Right atrium auricular region (tissue), 2 donors: ENCODE measurements at regions not wholly inside any gene's neighbourhood (a gene's known extent, or its start where the extent isn't known, plus 50 kb on each side); places are given as distances from the start of the nearest gene placed in this dataset.

Experiments
- DNase-seq: peaks from one replicate; pipeline ENCODE4 v3.0.0-alpha.2; 2019; ENCODE audit warnings: low spot score
- H3K27ac ChIP-seq, 2 donors: fragments of 200-600 bp; sonication (generic); 1 replicate in 1 of 2; 2 replicates in 1 of 2; pipeline ENCODE4 v1.5.1; 2016 to 2019
- H3K27me3 ChIP-seq, 2 donors: fragments of 200-600 bp; sonication (generic); one replicate each; pipeline versions ENCODE4 v1.5.1 to v1.6.0; 2017 to 2019
- H3K36me3 ChIP-seq: fragments of 200-600 bp; sonication (generic); one replicate; pipeline ENCODE4 v1.5.1; 2016
- H3K4me1 ChIP-seq, 2 donors: fragments of 200-600 bp; sonication (generic); one replicate each; pipeline versions ENCODE4 v1.5.1 to v1.6.0; 2017 to 2019
- H3K4me3 ChIP-seq, 2 donors: fragments of 200-600 bp; sonication (generic); 1 replicate in 1 of 2; 2 replicates in 1 of 2; pipeline ENCODE4 v1.5.1; 2017 to 2019; ENCODE audit warnings: mild to moderate bottlenecking in 1 of 2, moderate library complexity in 1 of 2
- H3K9me3 ChIP-seq, 2 donors: fragments of 200-600 bp; sonication (generic); one replicate each; pipeline ENCODE4 v1.5.1; 2019
- CTCF ChIP-seq, 2 donors: fragments of 200-600 bp; sonication (generic); IDR thresholded peaks; one replicate each; pipeline ENCODE4 v1.5.1; 2019; ENCODE audit warnings: antibody characterized with exemption in 2 of 2

- no peaks in the 10 kb centered on the region for H3K36me3 ChIP-seq
- no peaks in the 10 kb centered on the region for H3K9me3 ChIP-seq
- H3K27ac ChIP-seq, result no peak overlapping the region
- H3K4me3 ChIP-seq, result peak overlapping the region in 1 of 2 donors; percentile 7
- H3K4me1 ChIP-seq, result peaks cover 0 to 17% of the 10 kb centered on the region in 2 donors
- H3K27me3 ChIP-seq, result peaks cover 13 to 21% of the 10 kb centered on the region in 2 donors
- no peak for DNase-seq
- TF ChIP-seq CTCF (IDR thresholded peaks at IDR 0.05), result peak in 1 of 2 donors; percentile 2
These were observed 103.5 kb downstream of the EDN3 start for GRCh38 chr20:59403962-59404314.

DNA sequence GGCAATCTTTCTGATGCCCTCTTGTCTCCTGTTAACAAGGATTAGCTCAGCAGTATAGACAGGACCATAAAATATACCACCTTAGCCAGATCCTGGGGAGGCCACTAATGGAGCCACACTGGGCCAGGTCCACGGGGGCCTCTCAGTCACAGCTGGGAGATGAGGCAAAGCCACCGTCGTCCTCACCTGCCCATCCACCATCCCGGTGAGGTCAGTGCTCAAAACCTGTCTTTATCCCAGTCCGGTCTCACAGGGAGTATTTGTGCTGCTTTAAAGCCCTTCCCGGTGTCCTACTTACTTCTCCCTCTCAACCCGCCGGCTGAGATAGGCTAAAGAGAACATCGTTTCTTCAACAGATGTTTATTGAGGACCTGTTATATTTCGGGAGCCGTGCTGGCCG, 104.3 kb downstream of the EDN3 start:
- DNase-seq, result no peak
- H3K4me1 ChIP-seq, result peaks cover 0 to 17% of the 10 kb centered on the region in 2 donors
- TF ChIP-seq CTCF (IDR thresholded peaks at IDR 0.05), result no peak
- H3K9me3 ChIP-seq, result no peaks in the 10 kb centered on the region
- H3K36me3 ChIP-seq, result no peaks in the 10 kb centered on the region
- H3K4me3 ChIP-seq, result no peak overlapping the region
- peaks cover 13 to 21% of the 10 kb centered on the region in 2 donors for H3K27me3 ChIP-seq
- no peak overlapping the region for H3K27ac ChIP-seq

GRCh38 chr20:59405226-59406200, 105.1 kb downstream of the EDN3 start:
- Histone ChIP-seq H3K4me3 (no peak overlapping the region), H3K36me3 (no peaks in the 10 kb centered on the region), H3K27me3 (peaks cover 13 to 21% of the 10 kb centered on the region in 2 donors), H3K27ac (no peak overlapping the region), H3K4me1 (peaks cover 0 to 17% of the 10 kb centered on the region in 2 donors), H3K9me3 (no peaks in the 10 kb centered on the region)
- no peak for TF ChIP-seq CTCF (IDR thresholded peaks at IDR 0.05)
- no peak for DNase-seq

- no peak for TF ChIP-seq CTCF (IDR thresholded peaks at IDR 0.05)
- H3K27ac ChIP-seq, result no peak overlapping the region
- H3K36me3 ChIP-seq, result no peaks in the 10 kb centered on the region
- no peak for DNase-seq
- H3K9me3 ChIP-seq, result no peaks in the 10 kb centered on the region
- H3K4me3 ChIP-seq, result no peak overlapping the region
- H3K4me1 ChIP-seq, result peaks cover 0 to 17% of the 10 kb centered on the region in 2 donors
- H3K27me3 ChIP-seq, result peaks cover 13 to 21% of the 10 kb centered on the region in 2 donors
These were observed 106.0 kb downstream of the EDN3 start for GRCh38 chr20:59406446-59406845.

DNA sequence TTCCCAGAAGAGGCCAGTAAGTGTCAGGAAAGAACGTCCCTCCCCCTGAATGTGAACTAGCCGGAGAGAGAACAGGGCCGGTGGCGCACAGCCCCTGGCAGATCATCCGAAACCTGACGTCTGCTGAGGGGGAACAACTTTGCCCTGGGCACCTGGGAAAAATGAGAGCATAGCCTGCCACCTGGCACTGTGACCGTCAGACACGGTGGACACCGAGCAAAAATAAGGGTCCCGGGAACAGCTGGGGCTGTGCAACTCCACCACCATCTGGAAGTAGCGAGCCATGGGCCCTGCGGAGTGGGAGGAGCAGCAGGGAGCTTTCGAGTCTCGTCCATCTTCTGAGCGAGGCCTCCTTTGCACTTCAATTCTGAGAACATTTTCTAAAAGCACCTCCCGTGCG, 110.8 kb downstream of the EDN3 start:
- DNase-seq, result no peak
- Histone ChIP-seq H3K4me3 (no peak overlapping the region), H3K27ac (no peak overlapping the region), H3K36me3 (no peaks in the 10 kb centered on the region), H3K27me3 (no peaks in the 10 kb centered on the region), H3K4me1 (no peaks in the 10 kb centered on the region), H3K9me3 (no peaks in the 10 kb centered on the region)
- no peak for TF ChIP-seq CTCF (IDR thresholded peaks at IDR 0.05)
